COLO668 (cell line): ENCODE measurements at regions not wholly inside any gene's neighbourhood (a gene's known extent, or its start where the extent isn't known, plus 50 kb on each side); places are given as distances from the start of the nearest gene placed in this dataset.

Source experiments
- DNase-seq: peaks from one replicate; lab custom pipeline; 2025; ENCODE audit not compliant: unreplicated experiment; lab: John Stamatoyannopoulos, UW

GRCh38 chr9:88733651-88734421, 198.9 kb downstream of the NXNL2 start:
- no peak for DNase-seq

GRCh38 chr9:88734527-88734926, 199.5 kb downstream of the NXNL2 start:
- DNase-seq, result no peak

GRCh38 chr9:88736136-88736637, 201.2 kb downstream of the NXNL2 start:
- no peak for DNase-seq

- no peak for DNase-seq
Observed at GRCh38 chr9:88737031-88737430, 202.1 kb downstream of the NXNL2 start.

GRCh38 chr9:88737876-88738275, 202.9 kb downstream of the NXNL2 start:
- DNase-seq, result no peak

- DNase-seq, result no peak
Observed at GRCh38 chr9:88738709-88739108, 203.7 kb downstream of the NXNL2 start.

GRCh38 chr9:88739373-88739772, 204.4 kb downstream of the NXNL2 start:
- no peak for DNase-seq

GRCh38 chr9:88740844-88741243, 205.9 kb downstream of the NXNL2 start:
- DNase-seq, result no peak

GRCh38 chr9:88741335-88741734, 206.4 kb downstream of the NXNL2 start:
- DNase-seq, result no peak

GRCh38 chr9:88742483-88742882, 207.5 kb downstream of the NXNL2 start:
- no peak for DNase-seq

GRCh38 chr9:88742905-88743304, 207.9 kb downstream of the NXNL2 start:
- DNase-seq, result no peak

- no peak for DNase-seq
Observed at GRCh38 chr9:88745276-88746001, 210.5 kb downstream of the NXNL2 start.

- no peak for DNase-seq
Observed at GRCh38 chr9:88746029-88746742, 211.2 kb downstream of the NXNL2 start.

- DNase-seq, result no peak
Observed at GRCh38 chr9:88746743-88747398, 211.9 kb downstream of the NXNL2 start.

GRCh38 chr9:88747768-88748167, 212.8 kb downstream of the NXNL2 start:
- no peak for DNase-seq

- DNase-seq, result no peak
Observed at GRCh38 chr9:88748566-88749261, 213.7 kb downstream of the NXNL2 start.

GRCh38 chr9:88749420-88749819, 214.4 kb downstream of the NXNL2 start:
- no peak for DNase-seq

GRCh38 chr9:88750832-88751360, 215.9 kb downstream of the NXNL2 start:
- DNase-seq, result no peak

GRCh38 chr9:88751781-88752180, 216.8 kb downstream of the NXNL2 start:
- no peak for DNase-seq

GRCh38 chr9:88753691-88754367, 218.9 kb downstream of the NXNL2 start:
- no peak for DNase-seq
